ENCODE measurements at regions not wholly inside any gene's neighbourhood (a gene's known extent, or its start where the extent isn't known, plus 50 kb on each side); places are given as distances from the start of the nearest gene placed in this dataset.
A peak's percentile ranks its signal among the peaks of the same experiment; 100 is the strongest.

- ATAC-seq (no peak), DNase-seq (no peak)
- TF ChIP-seq CTCF (IDR thresholded peaks at IDR 0.05) = no peak
- H3K4me1 ChIP-seq = no peaks in the 10 kb centered on the region
- no peaks in the 10 kb centered on the region for H3K36me3 ChIP-seq
- no peak overlapping the region for H3K4me3 ChIP-seq
- no peak overlapping the region for H3K27ac ChIP-seq
- no peaks in the 10 kb centered on the region for H3K27me3 ChIP-seq
- intact Hi-C loops (cut with DNase I) = no loop called here
- H3K9me3 ChIP-seq = no peaks in the 10 kb centered on the region
Measured at GRCh38 chr10:125557801-125558505, 125.0 kb downstream of the TEX36 start.

DNA sequence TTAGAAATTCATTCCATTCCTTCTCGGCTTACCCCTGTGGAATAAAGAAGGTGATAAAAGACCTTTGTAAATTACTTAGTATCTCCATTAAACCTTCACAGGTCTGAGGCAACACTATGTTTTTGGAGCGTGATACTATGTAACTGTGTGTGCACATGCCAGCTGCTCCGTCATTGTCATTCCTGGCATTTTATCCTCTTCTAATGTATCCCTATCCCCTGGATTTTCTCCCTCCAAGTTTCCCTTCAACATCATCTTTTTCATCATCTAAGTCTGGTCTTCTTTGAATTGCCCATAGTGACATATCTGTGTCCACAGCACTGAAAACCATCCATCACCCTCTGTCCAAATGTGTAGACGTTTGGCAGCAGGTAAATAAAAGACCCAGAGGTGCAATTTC, 125.7 kb downstream of the TEX36 start:
- Histone ChIP-seq H3K36me3 (no peaks in the 10 kb centered on the region), H3K27me3 (no peaks in the 10 kb centered on the region), H3K27ac (no peak overlapping the region), H3K4me1 (no peaks in the 10 kb centered on the region), H3K9me3 (no peaks in the 10 kb centered on the region), H3K4me3 (no peak overlapping the region)
- no peak for ATAC-seq
- TF ChIP-seq CTCF (IDR thresholded peaks at IDR 0.05) = no peak
- intact Hi-C loops (cut with DNase I) = no loop called here
- DNase-seq = no peak

- no peak overlapping the region for H3K27ac ChIP-seq
- intact Hi-C loops (cut with DNase I) = no loop called here
- no peaks in the 10 kb centered on the region for H3K36me3 ChIP-seq
- H3K9me3 ChIP-seq = no peaks in the 10 kb centered on the region
- no peaks in the 10 kb centered on the region for H3K27me3 ChIP-seq
- H3K4me3 ChIP-seq = no peak overlapping the region
- no peaks in the 10 kb centered on the region for H3K4me1 ChIP-seq
- no peak for TF ChIP-seq CTCF (IDR thresholded peaks at IDR 0.05)
- DNase-seq (no peak), ATAC-seq (no peak)
Measured at GRCh38 chr10:125556882-125557281, 126.1 kb downstream of the TEX36 start.

GRCh38 chr10:125555743-125556142, 127.2 kb downstream of the TEX36 start:
- Histone ChIP-seq H3K27me3 (no peaks in the 10 kb centered on the region), H3K9me3 (no peaks in the 10 kb centered on the region), H3K4me3 (no peak overlapping the region), H3K27ac (no peak overlapping the region), H3K4me1 (no peaks in the 10 kb centered on the region), H3K36me3 (no peaks in the 10 kb centered on the region)
- TF ChIP-seq CTCF (IDR thresholded peaks at IDR 0.05) = no peak
- ATAC-seq (peak; percentile 58), DNase-seq (no peak)
- intact Hi-C loops (cut with DNase I) = no loop called here

DNA sequence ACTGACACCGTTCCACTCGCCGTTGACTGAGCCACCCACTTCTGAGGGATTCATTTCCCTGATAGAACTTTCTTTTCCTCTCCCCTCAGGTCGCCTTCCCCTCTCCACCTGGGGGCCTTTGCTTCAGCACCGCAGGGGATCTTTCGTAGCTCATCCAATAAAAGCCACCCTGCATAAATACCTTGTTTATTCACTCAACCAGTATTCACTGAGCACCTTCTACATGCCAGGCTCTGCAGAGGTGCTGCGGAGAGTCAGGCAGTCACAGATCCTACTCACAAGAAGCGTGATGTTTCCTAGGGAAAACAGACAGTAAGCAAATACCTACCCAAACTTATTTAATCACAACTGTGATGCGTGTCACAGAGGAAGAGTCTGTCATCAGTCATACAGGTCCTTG, 127.7 kb downstream of the TEX36 start:
- H3K4me1 ChIP-seq = no peaks in the 10 kb centered on the region
- H3K9me3 ChIP-seq = no peaks in the 10 kb centered on the region
- no peaks in the 10 kb centered on the region for H3K36me3 ChIP-seq
- no peak for TF ChIP-seq CTCF (IDR thresholded peaks at IDR 0.05)
- no peak overlapping the region for H3K4me3 ChIP-seq
- H3K27me3 ChIP-seq = no peaks in the 10 kb centered on the region
- ATAC-seq (no peak), DNase-seq (no peak)
- intact Hi-C loops (cut with DNase I) = no loop called here
- no peak overlapping the region for H3K27ac ChIP-seq

DNA sequence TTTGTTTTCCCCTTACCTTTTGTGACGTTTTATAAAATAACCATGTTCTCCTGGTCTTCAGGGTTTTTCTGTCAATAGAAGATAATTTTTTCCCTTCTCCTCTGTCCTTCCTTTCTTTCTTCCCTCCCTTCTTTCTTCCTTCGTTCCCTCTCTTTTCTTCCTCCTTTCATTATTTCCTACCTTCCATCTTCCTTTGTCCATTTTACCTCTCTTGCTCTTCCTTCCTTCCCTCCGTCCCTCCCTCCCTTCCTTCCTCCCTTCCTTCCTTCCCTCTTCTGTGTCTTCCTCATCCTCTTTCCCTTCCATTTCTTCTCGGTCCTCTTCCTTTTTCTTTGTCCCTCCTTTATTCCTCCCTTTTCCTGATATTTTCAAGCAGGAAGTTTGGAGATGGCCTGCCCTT, 128.2 kb downstream of the TEX36 start:
- no peaks in the 10 kb centered on the region for H3K4me1 ChIP-seq
- no peak overlapping the region for H3K4me3 ChIP-seq
- no peaks in the 10 kb centered on the region for H3K9me3 ChIP-seq
- intact Hi-C loops (cut with DNase I) = no loop called here
- DNase-seq (no peak), ATAC-seq (no peak)
- H3K27ac ChIP-seq = no peak overlapping the region
- H3K36me3 ChIP-seq = no peaks in the 10 kb centered on the region
- H3K27me3 ChIP-seq = no peaks in the 10 kb centered on the region
- TF ChIP-seq CTCF (IDR thresholded peaks at IDR 0.05) = no peak

All from upper lobe of right lung (tissue), 1 donor.